ENCODE measurements at regions not wholly inside any gene's neighbourhood (a gene's known extent, or its start where the extent isn't known, plus 50 kb on each side); places are given as distances from the start of the nearest gene placed in this dataset.

- TF ChIP-seq CTCF (IDR thresholded peaks at IDR 0.05) (no peak), YY1 (IDR thresholded peaks at IDR 0.05; ENCODE audit: low read depth) (no peak), NRF1 (IDR thresholded peaks at IDR 0.05; ENCODE audit: low read depth, low read length) (no peak), SMC3 (IDR thresholded peaks at IDR 0.05; ENCODE audit: low read depth, low read length) (no peak), SIN3A (IDR thresholded peaks at IDR 0.05; ENCODE audit: borderline replicate concordance, low read depth, low read length) (no peak), REST (IDR thresholded peaks at IDR 0.05; ENCODE audit: low read depth, low read length) (no peak), FOXM1 (IDR thresholded peaks at IDR 0.05; ENCODE audit: low read depth) (no peak), POLR2AphosphoS5 (IDR thresholded peaks at IDR 0.05; ENCODE audit: low read depth, low read length) (no peak), EP300 (IDR thresholded peaks at IDR 0.05; ENCODE audit: borderline replicate concordance in 1 of 2, low read depth in 1 of 2, low read length in 1 of 2) (no peak), TAF1 (IDR thresholded peaks at IDR 0.05; ENCODE audit: borderline replicate concordance, low read depth, low read length) (no peak), RAD21 (IDR thresholded peaks at IDR 0.05; ENCODE audit: low read length) (no peak), MAX (IDR thresholded peaks at IDR 0.05; ENCODE audit: low read depth) (no peak), EZH2phosphoT487 (IDR thresholded peaks at IDR 0.05; ENCODE audit: borderline replicate concordance, low read depth) (no peak)
Measured at GRCh38 chr4:27716693-27717430, 856.2 kb downstream of the STIM2 start.

Measured in SK-N-SH (cell line).